ENCODE measurements at regions not wholly inside any gene's neighbourhood (a gene's known extent, or its start where the extent isn't known, plus 50 kb on each side); places are given as distances from the start of the nearest gene placed in this dataset.
A peak's percentile ranks its signal among the peaks of the same experiment; 100 is the strongest.

- no peak overlapping the region for H3K4me3 Mint-ChIP-seq (ENCODE audit: unreplicated experiment)
- H3K27me3 Mint-ChIP-seq (ENCODE audit: low read depth, unreplicated experiment), result no peaks in the 10 kb centered on the region
- H3K9me3 Mint-ChIP-seq (ENCODE audit: unreplicated experiment), result peaks cover 3% of the 10 kb centered on the region
Observed at GRCh38 chr20:19937218-19937617, 79.9 kb upstream of the NAA20 start.

GRCh38 chr20:19937651-19938420, 79.3 kb upstream of the NAA20 start:
- Histone ChIP-seq H3K9ac (ENCODE audit: low read length) (no peak overlapping the region), H3K27me3 (ENCODE audit: insufficient read depth, low read length) (no peaks in the 10 kb centered on the region), H4K20me1 (ENCODE audit: insufficient read depth, low read length) (no peaks in the 10 kb centered on the region), H3K9me3 (ENCODE audit: insufficient read depth, low read depth, low read length) (no peaks in the 10 kb centered on the region), H3K27ac (ENCODE audit: low read depth, low read length) (no peak overlapping the region), H3K4me3 (ENCODE audit: insufficient read depth, low read depth, low read length) (no peak overlapping the region), H3K4me1 (ENCODE audit: insufficient read depth, low read length) (no peaks in the 10 kb centered on the region), H2AFZ (ENCODE audit: low read depth, low read length) (no peak overlapping the region), H3K36me3 (ENCODE audit: insufficient read depth, low read length) (no peaks in the 10 kb centered on the region), H3K4me2 (ENCODE audit: low read length) (no peak overlapping the region), H3K79me2 (ENCODE audit: insufficient read depth, low read length) (no peaks in the 10 kb centered on the region)
- DNase-seq (ENCODE audit: low read depth), result no peak
- no peak for FAIRE-seq
- Mint-ChIP-seq H3K9me3 (ENCODE audit: unreplicated experiment) (peaks cover 3% of the 10 kb centered on the region), H3K27ac (ENCODE audit: unreplicated experiment) (peak overlapping the region; percentile 41), H3K27me3 (ENCODE audit: low read depth, unreplicated experiment) (no peaks in the 10 kb centered on the region), H3K36me3 (ENCODE audit: low read depth, unreplicated experiment) (peaks cover 17% of the 10 kb centered on the region), H3K4me1 (ENCODE audit: low read depth, unreplicated experiment) (peaks cover 22% of the 10 kb centered on the region), H3K4me3 (ENCODE audit: unreplicated experiment) (no peak overlapping the region)
- TF ChIP-seq EZH2 (IDR thresholded peaks at IDR 0.05; ENCODE audit: insufficient read depth, low read length), result no peak
- TF ChIP-seq CTCF (IDR thresholded peaks at IDR 0.05; ENCODE audit: insufficient read depth, low read depth, low read length), result no peak

More at GRCh38 chr20:19937218-19937617, 79.9 kb upstream of the NAA20 start:
- Histone ChIP-seq H3K9ac (ENCODE audit: low read length) (no peak overlapping the region), H3K4me3 (ENCODE audit: insufficient read depth, low read depth, low read length) (no peak overlapping the region), H3K4me2 (ENCODE audit: low read length) (no peak overlapping the region), H3K79me2 (ENCODE audit: insufficient read depth, low read length) (no peaks in the 10 kb centered on the region), H3K4me1 (ENCODE audit: insufficient read depth, low read length) (peaks cover 6% of the 10 kb centered on the region), H3K27ac (ENCODE audit: low read depth, low read length) (no peak overlapping the region), H3K27me3 (ENCODE audit: insufficient read depth, low read length) (no peaks in the 10 kb centered on the region), H4K20me1 (ENCODE audit: insufficient read depth, low read length) (no peaks in the 10 kb centered on the region), H3K9me3 (ENCODE audit: insufficient read depth, low read depth, low read length) (no peaks in the 10 kb centered on the region), H3K36me3 (ENCODE audit: insufficient read depth, low read length) (no peaks in the 10 kb centered on the region), H2AFZ (ENCODE audit: low read depth, low read length) (no peak overlapping the region)
- Mint-ChIP-seq H3K4me1 (ENCODE audit: low read depth, unreplicated experiment) (peaks cover 26% of the 10 kb centered on the region), H3K36me3 (ENCODE audit: low read depth, unreplicated experiment) (peaks cover 17% of the 10 kb centered on the region), H3K27ac (ENCODE audit: unreplicated experiment) (no peak overlapping the region)
- DNase-seq (ENCODE audit: low read depth) (no peak), FAIRE-seq (no peak)
- no peak for TF ChIP-seq EZH2 (IDR thresholded peaks at IDR 0.05; ENCODE audit: insufficient read depth, low read length)
- TF ChIP-seq CTCF (IDR thresholded peaks at IDR 0.05; ENCODE audit: insufficient read depth, low read depth, low read length), result no peak

- H3K27me3 Mint-ChIP-seq (ENCODE audit: low read depth, unreplicated experiment), result no peaks in the 10 kb centered on the region
- Histone ChIP-seq H3K9me3 (ENCODE audit: insufficient read depth, low read depth, low read length) (no peaks in the 10 kb centered on the region), H3K9ac (ENCODE audit: low read length) (no peak overlapping the region), H3K27ac (ENCODE audit: low read depth, low read length) (no peak overlapping the region), H2AFZ (ENCODE audit: low read depth, low read length) (no peak overlapping the region), H3K4me2 (ENCODE audit: low read length) (no peak overlapping the region), H3K36me3 (ENCODE audit: insufficient read depth, low read length) (no peaks in the 10 kb centered on the region), H4K20me1 (ENCODE audit: insufficient read depth, low read length) (no peaks in the 10 kb centered on the region), H3K27me3 (ENCODE audit: insufficient read depth, low read length) (no peaks in the 10 kb centered on the region), H3K79me2 (ENCODE audit: insufficient read depth, low read length) (no peaks in the 10 kb centered on the region), H3K4me1 (ENCODE audit: insufficient read depth, low read length) (no peaks in the 10 kb centered on the region), H3K4me3 (ENCODE audit: insufficient read depth, low read depth, low read length) (no peak overlapping the region)
- peaks cover 17% of the 10 kb centered on the region for H3K36me3 Mint-ChIP-seq (ENCODE audit: low read depth, unreplicated experiment)
- H3K4me3 Mint-ChIP-seq (ENCODE audit: unreplicated experiment), result no peak overlapping the region
- TF ChIP-seq CTCF (IDR thresholded peaks at IDR 0.05; ENCODE audit: insufficient read depth, low read depth, low read length), result no peak
- no peak for TF ChIP-seq EZH2 (IDR thresholded peaks at IDR 0.05; ENCODE audit: insufficient read depth, low read length)
- H3K9me3 Mint-ChIP-seq (ENCODE audit: unreplicated experiment), result peaks cover 3% of the 10 kb centered on the region
- DNase-seq (ENCODE audit: low read depth) (no peak), FAIRE-seq (no peak)
- H3K4me1 Mint-ChIP-seq (ENCODE audit: low read depth, unreplicated experiment), result peaks cover 22% of the 10 kb centered on the region
- no peak overlapping the region for H3K27ac Mint-ChIP-seq (ENCODE audit: unreplicated experiment)
Observed at GRCh38 chr20:19938421-19939090, 78.6 kb upstream of the NAA20 start.
